ENCODE measurements at regions not wholly inside any gene's neighbourhood (a gene's known extent, or its start where the extent isn't known, plus 50 kb on each side); places are given as distances from the start of the nearest gene placed in this dataset.

- TF ChIP-seq CTCF (IDR thresholded peaks at IDR 0.05; ENCODE audit: extremely low read depth, insufficient read depth, missing control alignments), result no peak
- in situ Hi-C loops (cut with MboI; ENCODE audit: low pct_unique_long_range_greater_than_20kb, low sequenced_read_pairs, unreplicated experiment), result no loop called here
- no peak for DNase-seq (ENCODE audit: low spot score)
These were observed 322.5 kb upstream of the CPXCR1 start for GRCh38 chrX:88424541-88424940.

- DNase-seq (ENCODE audit: low spot score), result no peak
- TF ChIP-seq CTCF (IDR thresholded peaks at IDR 0.05; ENCODE audit: extremely low read depth, insufficient read depth, missing control alignments), result no peak
- in situ Hi-C loops (cut with MboI; ENCODE audit: low pct_unique_long_range_greater_than_20kb, low sequenced_read_pairs, unreplicated experiment), result no loop called here
These were observed 321.3 kb upstream of the CPXCR1 start for GRCh38 chrX:88425739-88426138.

DNA sequence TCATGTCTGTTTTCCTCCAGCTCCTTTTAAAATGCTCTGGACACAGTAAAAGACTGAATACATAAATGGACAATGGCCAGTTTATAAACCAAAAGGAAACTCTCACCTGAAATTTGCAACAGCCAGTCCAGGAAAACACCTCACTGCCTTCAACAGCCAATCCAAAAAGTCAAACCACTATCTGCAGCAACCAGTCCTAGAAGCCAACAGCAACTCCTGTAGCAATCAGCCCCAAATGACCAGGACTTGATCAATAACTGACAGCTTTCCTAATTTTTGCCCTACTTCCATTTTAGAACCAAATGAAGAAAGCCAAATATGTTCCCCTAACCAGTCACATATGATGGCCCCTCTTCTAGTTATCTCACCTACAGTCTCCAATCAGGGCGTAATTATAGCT is 309.5 kb upstream of the CPXCR1 start:
- in situ Hi-C loops (cut with MboI; ENCODE audit: low pct_unique_long_range_greater_than_20kb, low sequenced_read_pairs, unreplicated experiment), result no loop called here
- no peak for TF ChIP-seq CTCF (IDR thresholded peaks at IDR 0.05; ENCODE audit: extremely low read depth, insufficient read depth, missing control alignments)
- no peak for DNase-seq (ENCODE audit: low spot score)

- in situ Hi-C loops (cut with MboI; ENCODE audit: low pct_unique_long_range_greater_than_20kb, low sequenced_read_pairs, unreplicated experiment), result no loop called here
- no peak for TF ChIP-seq CTCF (IDR thresholded peaks at IDR 0.05; ENCODE audit: extremely low read depth, insufficient read depth, missing control alignments)
- no peak for DNase-seq (ENCODE audit: low spot score)
These were observed 308.8 kb upstream of the CPXCR1 start for GRCh38 chrX:88438209-88438608.

DNA sequence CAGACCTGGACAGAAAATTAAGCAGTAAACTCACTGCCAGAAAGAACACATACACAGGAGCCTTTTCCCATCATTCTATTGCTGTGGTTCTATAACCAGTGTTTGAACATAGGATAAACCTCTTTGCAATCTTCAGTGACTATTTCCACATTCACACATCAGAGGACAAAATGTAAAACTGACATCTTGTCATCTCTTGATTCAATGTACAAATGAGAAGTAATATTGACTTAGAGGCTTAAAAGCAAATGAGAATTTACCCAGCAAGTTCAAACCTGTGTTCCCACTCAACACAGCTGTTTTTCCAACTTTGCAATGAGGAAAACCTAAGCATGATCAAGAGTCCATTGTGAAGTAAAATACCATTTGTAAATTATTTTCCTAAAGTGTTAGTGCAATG is 307.1 kb upstream of the CPXCR1 start:
- no peak for TF ChIP-seq CTCF (IDR thresholded peaks at IDR 0.05; ENCODE audit: extremely low read depth, insufficient read depth, missing control alignments)
- DNase-seq (ENCODE audit: low spot score), result no peak
- in situ Hi-C loops (cut with MboI; ENCODE audit: low pct_unique_long_range_greater_than_20kb, low sequenced_read_pairs, unreplicated experiment), result no loop called here
